PFSK-1 (cell line): ENCODE measurements at regions not wholly inside any gene's neighbourhood (a gene's known extent, or its start where the extent isn't known, plus 50 kb on each side); places are given as distances from the start of the nearest gene placed in this dataset.

Source experiments
- FOXP2 ChIP-seq: optimal IDR thresholded peaks from 2 replicates; pipeline ENCODE3; 2011; ENCODE audit warnings: borderline replicate concordance, control low read depth, inconsistent platforms; ENCODE audit not compliant: insufficient read depth; ENCODE audit errors: extremely low read length, extremely low read depth
- POLR2AphosphoS5 ChIP-seq: IDR thresholded peaks from 2 replicates; pipeline ENCODE4 v1.6.1; 2012; ENCODE audit warnings: low read depth, mild to moderate bottlenecking, control low read depth, low read length, moderate library complexity
- REST ChIP-seq, 2 experiments: IDR thresholded peaks; 2 replicates each; pipeline versions ENCODE4 v1.6.1 to v1.8.0; 2011 to 2012; ENCODE audit warnings: low read depth in 2 of 2, low read length in 2 of 2, control low read depth in 1 of 2, inconsistent platforms in 1 of 2, mild to moderate bottlenecking in 1 of 2, moderate library complexity in 1 of 2; ENCODE audit not compliant: insufficient read depth in 1 of 2
- SIN3A ChIP-seq: IDR thresholded peaks from 2 replicates; pipeline ENCODE4 v1.6.1; 2012; ENCODE audit warnings: mild to moderate bottlenecking, low read length, moderate library complexity, borderline replicate concordance; ENCODE audit not compliant: insufficient read depth
- TAF1 ChIP-seq: IDR thresholded peaks from 2 replicates; pipeline ENCODE4 v1.6.1; 2012; ENCODE audit warnings: low read length, control low read depth, borderline replicate concordance; ENCODE audit not compliant: insufficient read depth

GRCh38 chr1:91124290-91124985 lies 102.6 kb upstream of the ZNF644 start:
- TF ChIP-seq POLR2AphosphoS5 (no peak), SIN3A (no peak), TAF1 (no peak), FOXP2 (no peak), REST (IDR thresholded peaks at IDR 0.05; ENCODE audit: insufficient read depth in 1 of 2, low read depth in 2 of 2, low read length in 2 of 2) (no peak)

GRCh38 chr1:91123773-91124172 lies 101.9 kb upstream of the ZNF644 start:
- TF ChIP-seq FOXP2 (no peak), SIN3A (no peak), TAF1 (no peak), POLR2AphosphoS5 (no peak), REST (IDR thresholded peaks at IDR 0.05; ENCODE audit: insufficient read depth in 1 of 2, low read depth in 2 of 2, low read length in 2 of 2) (no peak)

GRCh38 chr1:91123319-91123718 lies 101.5 kb upstream of the ZNF644 start:
- TF ChIP-seq REST (IDR thresholded peaks at IDR 0.05; ENCODE audit: insufficient read depth in 1 of 2, low read depth in 2 of 2, low read length in 2 of 2) (no peak), TAF1 (no peak), SIN3A (no peak)

- TF ChIP-seq POLR2AphosphoS5 (no peak), TAF1 (no peak), REST (IDR thresholded peaks at IDR 0.05; ENCODE audit: insufficient read depth in 1 of 2, low read depth in 2 of 2, low read length in 2 of 2) (no peak), SIN3A (no peak), FOXP2 (no peak)
Measured at GRCh38 chr1:91122106-91122717, 100.4 kb upstream of the ZNF644 start.

- TF ChIP-seq TAF1: no peak
Measured at GRCh38 chr1:91121366-91121765, 99.5 kb upstream of the ZNF644 start.
